ENCODE measurements at regions not wholly inside any gene's neighbourhood (a gene's known extent, or its start where the extent isn't known, plus 50 kb on each side); places are given as distances from the start of the nearest gene placed in this dataset.

DNA sequence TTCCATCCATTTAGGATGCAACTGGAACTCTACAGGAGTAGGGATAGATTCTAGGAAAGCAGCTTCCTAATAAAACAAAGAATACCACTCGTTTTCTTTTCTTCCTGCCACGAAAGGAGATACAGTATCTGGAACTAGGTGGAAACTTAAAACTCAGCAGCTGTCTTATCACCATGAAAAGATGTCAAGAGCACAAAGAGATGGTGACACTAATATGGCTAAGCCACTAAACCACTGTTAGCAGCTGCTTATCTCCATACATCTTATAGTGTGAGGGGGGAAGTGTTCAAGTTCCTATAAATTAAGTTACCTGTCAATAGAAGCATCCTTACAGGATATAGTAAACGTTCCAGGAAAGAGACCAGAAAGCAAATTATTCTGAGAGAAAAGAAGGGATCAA is 162.5 kb downstream of the TYW3 start:
- DNase-seq, result no peak
- no peaks in the 10 kb centered on the region for H3K9me3 ChIP-seq (ENCODE audit: control extremely low read depth in 1 of 3, control insufficient read depth in 2 of 3, insufficient read depth in 1 of 3, low read length in 2 of 3)
- H3K4me1 ChIP-seq (ENCODE audit: control insufficient read depth in 2 of 2, insufficient read depth in 2 of 2, low read length in 2 of 2), result no peaks in the 10 kb centered on the region
- H3K9ac ChIP-seq (ENCODE audit: low read length), result no peak overlapping the region
- H3K9me3 Mint-ChIP-seq (ENCODE audit: insufficient read depth), result no peaks in the 10 kb centered on the region
- no peaks in the 10 kb centered on the region for H3K27me3 Mint-ChIP-seq
- no peak overlapping the region for H2AFZ ChIP-seq (ENCODE audit: insufficient read depth, low read depth, low read length, poor library complexity, severe bottlenecking)
- no peaks in the 10 kb centered on the region for H3K36me3 ChIP-seq (replicated peaks in 1 of 2; ENCODE audit: control extremely low read depth in 1 of 2, control insufficient read depth in 1 of 2, extremely low read depth in 1 of 2, insufficient read depth in 2 of 2, low read length in 1 of 2)
- H3K4me2 ChIP-seq (replicated peaks; ENCODE audit: low read depth, low read length, poor library complexity, severe bottlenecking), result no peak overlapping the region
- H3K4me1 Mint-ChIP-seq, result no peaks in the 10 kb centered on the region
- no peak for ATAC-seq (ENCODE audit: low read depth)
- TF ChIP-seq EZH2 (IDR thresholded peaks at IDR 0.05; ENCODE audit: borderline replicate concordance, insufficient read depth, low read depth, low read length, poor library complexity, severe bottlenecking) (no peak), CTCF (IDR thresholded peaks at IDR 0.05) (no peak)
- WGBS (ENCODE audit: insufficient coverage), result no CpG with 5 or more reads among the region's 3 CpGs
- no peak overlapping the region for H3K27ac Mint-ChIP-seq
- ChIA-PET CTCF (no interaction called here), POLR2A (no interaction called here)
- no peaks in the 10 kb centered on the region for H4K20me1 ChIP-seq (ENCODE audit: control insufficient read depth, insufficient read depth, low read length, poor library complexity, severe bottlenecking)
- no peak overlapping the region for H3K4me3 ChIP-seq (ENCODE audit: control extremely low read depth in 1 of 5, extremely low read depth in 1 of 5, insufficient read depth in 1 of 5, low read depth in 2 of 5, low read length in 4 of 5)
- H3K27me3 ChIP-seq (replicated peaks in 1 of 4; ENCODE audit: control extremely low read depth in 1 of 4, control insufficient read depth in 3 of 4, insufficient read depth in 4 of 4, low read length in 3 of 4), result no peaks in the 10 kb centered on the region
- H3K79me2 ChIP-seq (ENCODE audit: control insufficient read depth, insufficient read depth, low read length), result no peaks in the 10 kb centered on the region
- intact Hi-C loops (cut with micrococcal nuclease), result no loop called here
- no peak overlapping the region for H3K4me3 Mint-ChIP-seq
- no peak overlapping the region for H3K27ac ChIP-seq (ENCODE audit: low read length in 2 of 2)

DNA sequence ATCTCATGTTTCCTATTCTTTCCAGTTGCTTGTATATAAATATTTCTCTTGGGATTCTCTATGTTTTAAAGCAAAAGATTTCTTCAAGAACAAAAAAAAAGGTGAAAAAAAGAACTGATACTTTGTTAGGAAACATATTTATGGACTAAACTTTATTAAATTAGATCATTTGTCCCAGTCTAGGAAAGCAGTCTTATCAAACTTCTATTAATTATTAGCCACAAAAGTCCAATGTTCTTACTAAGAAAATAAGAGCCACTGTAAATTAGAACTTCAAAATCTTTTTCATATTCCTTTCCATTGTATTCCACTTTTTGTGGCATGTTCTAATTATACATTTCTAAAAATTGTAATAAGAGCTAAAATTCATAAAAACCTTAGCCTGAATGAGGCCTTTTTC is 175.2 kb downstream of the TYW3 start:
- ATAC-seq (ENCODE audit: low read depth), result no peak
- H3K27ac Mint-ChIP-seq, result no peak overlapping the region
- H3K36me3 ChIP-seq (replicated peaks in 1 of 2; ENCODE audit: control extremely low read depth in 1 of 2, control insufficient read depth in 1 of 2, extremely low read depth in 1 of 2, insufficient read depth in 2 of 2, low read length in 1 of 2), result no peaks in the 10 kb centered on the region
- H3K4me3 Mint-ChIP-seq, result no peak overlapping the region
- H3K27ac ChIP-seq (ENCODE audit: low read length in 2 of 2), result no peak overlapping the region
- no peak for DNase-seq
- H3K9me3 ChIP-seq (ENCODE audit: control extremely low read depth in 1 of 3, control insufficient read depth in 2 of 3, insufficient read depth in 1 of 3, low read length in 2 of 3), result peaks cover 0 to 2% (median 0%) of the 10 kb centered on the region in 3 donors
- H3K79me2 ChIP-seq (ENCODE audit: control insufficient read depth, insufficient read depth, low read length), result no peaks in the 10 kb centered on the region
- TF ChIP-seq CTCF (IDR thresholded peaks at IDR 0.05) (no peak), EZH2 (IDR thresholded peaks at IDR 0.05; ENCODE audit: borderline replicate concordance, insufficient read depth, low read depth, low read length, poor library complexity, severe bottlenecking) (no peak)
- no peak overlapping the region for H3K9ac ChIP-seq (ENCODE audit: low read length)
- no peaks in the 10 kb centered on the region for H4K20me1 ChIP-seq (ENCODE audit: control insufficient read depth, insufficient read depth, low read length, poor library complexity, severe bottlenecking)
- H3K27me3 ChIP-seq (replicated peaks in 1 of 4; ENCODE audit: control extremely low read depth in 1 of 4, control insufficient read depth in 3 of 4, insufficient read depth in 4 of 4, low read length in 3 of 4), result no peaks in the 10 kb centered on the region
- peaks cover 5% of the 10 kb centered on the region for H3K9me3 Mint-ChIP-seq (ENCODE audit: insufficient read depth)
- no peak overlapping the region for H2AFZ ChIP-seq (ENCODE audit: insufficient read depth, low read depth, low read length, poor library complexity, severe bottlenecking)
- POLR2A ChIA-PET, result no interaction called here
- H3K27me3 Mint-ChIP-seq, result no peaks in the 10 kb centered on the region
- H3K4me1 Mint-ChIP-seq, result no peaks in the 10 kb centered on the region
- H3K4me3 ChIP-seq (ENCODE audit: control extremely low read depth in 1 of 5, extremely low read depth in 1 of 5, insufficient read depth in 1 of 5, low read depth in 2 of 5, low read length in 4 of 5), result no peak overlapping the region
- intact Hi-C loops (cut with micrococcal nuclease), result no loop called here
- CTCF ChIA-PET, result no interaction called here
- H3K4me1 ChIP-seq (ENCODE audit: control insufficient read depth in 2 of 2, insufficient read depth in 2 of 2, low read length in 2 of 2), result no peaks in the 10 kb centered on the region
- no peak overlapping the region for H3K4me2 ChIP-seq (replicated peaks; ENCODE audit: low read depth, low read length, poor library complexity, severe bottlenecking)

Measured in B cell (primary cell).